ENCODE measurements at regions not wholly inside any gene's neighbourhood (a gene's known extent, or its start where the extent isn't known, plus 50 kb on each side); places are given as distances from the start of the nearest gene placed in this dataset.

- no peak for DNase-seq
- H3K27me3 ChIP-seq (ENCODE audit: control insufficient read depth, insufficient read depth, low read length) = no peaks in the 10 kb centered on the region
- FAIRE-seq = no peak
- peaks cover 0 to 3% (median 0%) of the 10 kb centered on the region in 3 donors for H3K9me3 ChIP-seq (ENCODE audit: control insufficient read depth in 2 of 3, insufficient read depth in 1 of 3, low read length in 3 of 3)
- no peak overlapping the region for H3K27ac ChIP-seq (ENCODE audit: low read depth in 2 of 2, low read length in 2 of 2)
- no peaks in the 10 kb centered on the region for H3K4me1 ChIP-seq (ENCODE audit: control insufficient read depth in 2 of 3, insufficient read depth in 2 of 3, low read depth in 1 of 3, low read length in 3 of 3)
- H3K36me3 ChIP-seq (ENCODE audit: control insufficient read depth in 2 of 3, insufficient read depth in 3 of 3, low read length in 3 of 3) = no peaks in the 10 kb centered on the region
- TF ChIP-seq CTCF (IDR thresholded peaks at IDR 0.05; ENCODE audit: borderline replicate concordance, extremely low read depth, insufficient read depth) = no peak
- H3K9ac ChIP-seq (ENCODE audit: low read length in 3 of 3) = no peak overlapping the region
- intact Hi-C loops (cut with DNase I) = no loop called here
- no peak overlapping the region for H3K4me3 ChIP-seq (ENCODE audit: low read length in 3 of 3)
Measured at GRCh38 chr5:31049461-31049860, 144.0 kb upstream of the CDH6 start.

- Histone ChIP-seq H3K9me3 (ENCODE audit: control insufficient read depth in 2 of 3, insufficient read depth in 1 of 3, low read length in 3 of 3) (peaks cover 0 to 3% (median 0%) of the 10 kb centered on the region in 3 donors), H3K4me1 (ENCODE audit: control insufficient read depth in 2 of 3, insufficient read depth in 2 of 3, low read depth in 1 of 3, low read length in 3 of 3) (no peaks in the 10 kb centered on the region), H3K4me3 (ENCODE audit: low read length in 3 of 3) (no peak overlapping the region), H3K27me3 (ENCODE audit: control insufficient read depth, insufficient read depth, low read length) (no peaks in the 10 kb centered on the region), H3K9ac (ENCODE audit: low read length in 3 of 3) (no peak overlapping the region), H3K36me3 (ENCODE audit: control insufficient read depth in 2 of 3, insufficient read depth in 3 of 3, low read length in 3 of 3) (no peaks in the 10 kb centered on the region), H3K27ac (ENCODE audit: low read depth in 2 of 2, low read length in 2 of 2) (no peak overlapping the region)
- intact Hi-C loops (cut with DNase I) = no loop called here
- DNase-seq = no peak
- FAIRE-seq = no peak
- no peak for TF ChIP-seq CTCF (IDR thresholded peaks at IDR 0.05; ENCODE audit: borderline replicate concordance, extremely low read depth, insufficient read depth)
Measured at GRCh38 chr5:31048282-31049270, 144.9 kb upstream of the CDH6 start.

- Histone ChIP-seq H3K4me3 (ENCODE audit: low read length in 3 of 3) (no peak overlapping the region), H3K9ac (ENCODE audit: low read length in 3 of 3) (no peak overlapping the region), H3K27me3 (ENCODE audit: control insufficient read depth, insufficient read depth, low read length) (no peaks in the 10 kb centered on the region), H3K9me3 (ENCODE audit: control insufficient read depth in 2 of 3, insufficient read depth in 1 of 3, low read length in 3 of 3) (peaks cover 0 to 3% (median 0%) of the 10 kb centered on the region in 3 donors), H3K4me1 (ENCODE audit: control insufficient read depth in 2 of 3, insufficient read depth in 2 of 3, low read depth in 1 of 3, low read length in 3 of 3) (no peaks in the 10 kb centered on the region), H3K36me3 (ENCODE audit: control insufficient read depth in 2 of 3, insufficient read depth in 3 of 3, low read length in 3 of 3) (no peaks in the 10 kb centered on the region), H3K27ac (ENCODE audit: low read depth in 2 of 2, low read length in 2 of 2) (no peak overlapping the region)
- no peak for DNase-seq
- intact Hi-C loops (cut with DNase I) = no loop called here
- no peak for FAIRE-seq
- TF ChIP-seq CTCF (IDR thresholded peaks at IDR 0.05; ENCODE audit: borderline replicate concordance, extremely low read depth, insufficient read depth) = no peak
Measured at GRCh38 chr5:31047621-31048020, 145.9 kb upstream of the CDH6 start.
